Sigmoid colon (tissue), 6 donors: ENCODE measurements at regions not wholly inside any gene's neighbourhood (a gene's known extent, or its start where the extent isn't known, plus 50 kb on each side); places are given as distances from the start of the nearest gene placed in this dataset.

Experiments used
- DNase-seq: peaks from one replicate; pipeline ENCODE4 v3.0.0-alpha.2; 2019
- H3K27ac ChIP-seq, 4 donors: fragments of 200-600 bp; sonication (generic); one replicate each; pipeline ENCODE4 v1.5.1; 2016 to 2019; ENCODE audit warnings: mild to moderate bottlenecking in 1 of 4
- H3K27me3 ChIP-seq, 3 donors: fragments of 200-600 bp; sonication (generic); one replicate each; pipeline ENCODE4 v1.5.1; 2019; ENCODE audit warnings: mild to moderate bottlenecking in 1 of 3
- H3K36me3 ChIP-seq, 4 donors: fragments of 200-600 bp; sonication (generic); one replicate each; pipeline ENCODE4 v1.5.1; 2016 to 2019
- H3K4me1 ChIP-seq, 4 donors: fragments of 200-600 bp; sonication (generic); one replicate each; pipeline ENCODE4 v1.5.1; 2017 to 2019
- H3K4me3 ChIP-seq, 4 donors: fragments of 200-600 bp; sonication (generic); one replicate each; pipeline ENCODE4 v1.5.1; 2017 to 2019; ENCODE audit warnings: mild to moderate bottlenecking in 2 of 4, moderate library complexity in 1 of 4
- H3K9me3 ChIP-seq, 4 donors: fragments of 200-600 bp in 3 of 4; sonication (generic) in 3 of 4; one replicate each; pipeline versions ENCODE4 v1.5.1 to v1.6.1; 2013 to 2019
- CTCF ChIP-seq, 4 experiments: fragments of 450-650 bp in 3 of 4; fragments of 200-600 bp in 1 of 4; IDR thresholded peaks; one replicate each; pipeline ENCODE4 v1.5.1; 2016 to 2019; ENCODE audit warnings: antibody characterized with exemption in 4 of 4, mild to moderate bottlenecking in 3 of 4, moderate library complexity in 2 of 4
- EP300 ChIP-seq, 4 donors: sonication (generic); formaldehyde crosslinking; IDR thresholded peaks; one replicate each; pipeline ENCODE4 v1.6.1; 2017; ENCODE audit warnings: antibody characterized with exemption in 4 of 4
- POLR2A ChIP-seq, 2 donors: fragments of 450-650 bp; IDR thresholded peaks; one replicate each; pipeline ENCODE4 v1.6.1; 2016; ENCODE audit warnings: antibody characterized with exemption in 2 of 2, mild to moderate bottlenecking in 2 of 2, moderate library complexity in 2 of 2
- POLR2AphosphoS5 ChIP-seq, 4 donors: sonication (generic); formaldehyde crosslinking; IDR thresholded peaks; one replicate each; pipeline ENCODE4 v1.6.1; 2017; ENCODE audit warnings: antibody characterized with exemption in 4 of 4
- WGBS, 2 donors: extraction: QIAGEN DNeasy Blood & Tissue Kit; methylation state at CpG; one replicate each; pipeline ENCODE4 v1.1.7; 2013; 5-methylcytosine and 5-hydroxymethylcytosine counted together
- intact Hi-C: fragments of 100-400 bp; cut with DNase I; formaldehyde crosslinking; loops from one replicate; pipeline ENCODE4 v1.15.1; 2023
- donor health status: healthy with polysubstance abuse.
- donor health status: healthy.

GRCh38 chr2:60400462-60401246 lies 152.8 kb downstream of the BCL11A start:
- H3K4me3 ChIP-seq: no peak overlapping the region
- no peak for DNase-seq
- no peaks in the 10 kb centered on the region for H3K4me1 ChIP-seq
- 51 to 80% methylated on average over 7 of the region's 7 CpGs for WGBS, 2 donors
- no peaks in the 10 kb centered on the region for H3K36me3 ChIP-seq
- no peaks in the 10 kb centered on the region for H3K9me3 ChIP-seq
- H3K27me3 ChIP-seq: no peaks in the 10 kb centered on the region
- intact Hi-C loops: no loop called here
- no peak overlapping the region for H3K27ac ChIP-seq
- no peak for TF ChIP-seq EP300 (IDR thresholded peaks at IDR 0.05)

- H3K4me1 ChIP-seq: peaks cover 0 to 4% (median 0%) of the 10 kb centered on the region in 4 donors
- DNase-seq: no peak
- no peaks in the 10 kb centered on the region for H3K27me3 ChIP-seq
- intact Hi-C loops: no loop called here
- H3K36me3 ChIP-seq: no peaks in the 10 kb centered on the region
- no peak for TF ChIP-seq POLR2AphosphoS5 (IDR thresholded peaks at IDR 0.05)
- no peak for TF ChIP-seq EP300 (IDR thresholded peaks at IDR 0.05)
- TF ChIP-seq POLR2A (IDR thresholded peaks at IDR 0.05): no peak
- no peak for TF ChIP-seq CTCF (IDR thresholded peaks at IDR 0.05)
- H3K4me3 ChIP-seq: no peak overlapping the region
- no peak overlapping the region for H3K27ac ChIP-seq
- H3K9me3 ChIP-seq: no peaks in the 10 kb centered on the region
- 84 to 87% methylated on average over 2 of the region's 2 CpGs for WGBS, 2 donors
These were observed 159.0 kb downstream of the BCL11A start for GRCh38 chr2:60394463-60394862.

GRCh38 chr2:60391649-60392375 lies 161.6 kb downstream of the BCL11A start:
- H3K9me3 ChIP-seq: no peaks in the 10 kb centered on the region
- no peaks in the 10 kb centered on the region for H3K27me3 ChIP-seq
- H3K36me3 ChIP-seq: no peaks in the 10 kb centered on the region
- WGBS, 2 donors: 75 to 82% methylated on average over 7 of the region's 7 CpGs
- DNase-seq: no peak
- H3K4me3 ChIP-seq: no peak overlapping the region
- no peak overlapping the region for H3K27ac ChIP-seq
- peaks cover 0 to 4% (median under 1%) of the 10 kb centered on the region in 4 donors for H3K4me1 ChIP-seq
- TF ChIP-seq CTCF (IDR thresholded peaks at IDR 0.05): no peak
- no peak for TF ChIP-seq EP300 (IDR thresholded peaks at IDR 0.05)
- intact Hi-C loops: no loop called here

GRCh38 chr2:60391230-60391629 lies 162.2 kb downstream of the BCL11A start:
- 18 to 42% methylated on average over 6 of the region's 6 CpGs for WGBS, 2 donors
- intact Hi-C loops: no loop called here
- TF ChIP-seq CTCF (IDR thresholded peaks at IDR 0.05): no peak
- TF ChIP-seq POLR2AphosphoS5 (IDR thresholded peaks at IDR 0.05): no peak
- TF ChIP-seq EP300 (IDR thresholded peaks at IDR 0.05): no peak
- TF ChIP-seq POLR2A (IDR thresholded peaks at IDR 0.05): no peak

GRCh38 chr2:60386436-60386835 lies 167.0 kb downstream of the BCL11A start:
- TF ChIP-seq POLR2A (IDR thresholded peaks at IDR 0.05): no peak
- TF ChIP-seq POLR2AphosphoS5 (IDR thresholded peaks at IDR 0.05): no peak
- TF ChIP-seq CTCF (IDR thresholded peaks at IDR 0.05): no peak
- TF ChIP-seq EP300 (IDR thresholded peaks at IDR 0.05): no peak
- peaks cover 0 to 13% (median 5%) of the 10 kb centered on the region in 4 donors for H3K4me1 ChIP-seq
- no peaks in the 10 kb centered on the region for H3K9me3 ChIP-seq
- no peak overlapping the region for H3K4me3 ChIP-seq
- H3K36me3 ChIP-seq: no peaks in the 10 kb centered on the region
- intact Hi-C loops: no loop called here
- no peaks in the 10 kb centered on the region for H3K27me3 ChIP-seq
- DNase-seq: no peak
- 85 to 91% methylated on average over 2 of the region's 2 CpGs for WGBS, 2 donors
- H3K27ac ChIP-seq: no peak overlapping the region

More at GRCh38 chr2:60391230-60391629, 162.2 kb downstream of the BCL11A start:
- no peak for DNase-seq
- H3K4me3 ChIP-seq: no peak overlapping the region
- no peak overlapping the region for H3K27ac ChIP-seq
- H3K4me1 ChIP-seq: peaks cover 0 to 6% (median 4%) of the 10 kb centered on the region in 4 donors
- no peaks in the 10 kb centered on the region for H3K9me3 ChIP-seq
- H3K27me3 ChIP-seq: no peaks in the 10 kb centered on the region
- no peaks in the 10 kb centered on the region for H3K36me3 ChIP-seq
